Chondrocyte (in vitro differentiated cells): ENCODE measurements at regions not wholly inside any gene's neighbourhood (a gene's known extent, or its start where the extent isn't known, plus 50 kb on each side); places are given as distances from the start of the nearest gene placed in this dataset.

Source experiments
- DNase-seq: peaks from one replicate; pipeline ENCODE4 v3.0.0; 2021; ENCODE audit warnings: mixed read lengths, low spot score
- H3K27ac Mint-ChIP-seq: one replicate; pipeline ENCODE4 v1.8.0; 2021; ENCODE audit warnings: mild to moderate bottlenecking, moderate library complexity, mixed read lengths; ENCODE audit not compliant: unreplicated experiment
- H3K27me3 Mint-ChIP-seq: 2 replicates; pipeline ENCODE4 v1.8.0; 2021; ENCODE audit warnings: low read depth, mixed read lengths
- H3K36me3 Mint-ChIP-seq: 2 replicates; pipeline ENCODE4 v1.8.0; 2021; ENCODE audit warnings: low read depth, mixed read lengths
- H3K4me1 Mint-ChIP-seq: 2 replicates; pipeline ENCODE4 v1.8.0; 2021; ENCODE audit warnings: low read depth, mild to moderate bottlenecking, mixed read lengths
- H3K4me3 Mint-ChIP-seq: one replicate; pipeline ENCODE4 v1.8.0; 2021; ENCODE audit warnings: mild to moderate bottlenecking, moderate library complexity, mixed read lengths; ENCODE audit not compliant: unreplicated experiment
- H3K9me3 Mint-ChIP-seq: 2 replicates; pipeline ENCODE4 v1.8.0; 2021; ENCODE audit warnings: low read depth, mixed read lengths
- CTCF ChIP-seq: fragments of 200-600 bp; sonication (generic); IDR thresholded peaks from 2 replicates; pipeline ENCODE4 v1.5.0; 2021; ENCODE audit warnings: antibody characterized with exemption, mild to moderate bottlenecking, moderate library complexity

GRCh38 chr5:107313921-107314320 lies 356.8 kb downstream of the EFNA5 start:
- TF ChIP-seq CTCF = no peak
- no peaks in the 10 kb centered on the region for H3K4me1 Mint-ChIP-seq
- H3K36me3 Mint-ChIP-seq = peaks cover 2% of the 10 kb centered on the region
- no peaks in the 10 kb centered on the region for H3K27me3 Mint-ChIP-seq
- H3K27ac Mint-ChIP-seq = no peak overlapping the region
- no peak for DNase-seq
- H3K9me3 Mint-ChIP-seq = peaks cover 9% of the 10 kb centered on the region
- H3K4me3 Mint-ChIP-seq = no peak overlapping the region

GRCh38 chr5:107313098-107313497 lies 357.6 kb downstream of the EFNA5 start:
- Mint-ChIP-seq H3K27ac (no peak overlapping the region), H3K9me3 (peaks cover 10% of the 10 kb centered on the region), H3K4me3 (no peak overlapping the region)

GRCh38 chr5:107310181-107310580 lies 360.6 kb downstream of the EFNA5 start:
- no peak overlapping the region for H3K27ac Mint-ChIP-seq
- no peak for DNase-seq

More at GRCh38 chr5:107313098-107313497, 357.6 kb downstream of the EFNA5 start:
- TF ChIP-seq CTCF = no peak
- no peaks in the 10 kb centered on the region for H3K4me1 Mint-ChIP-seq
- DNase-seq = no peak
- H3K36me3 Mint-ChIP-seq = peaks cover 2% of the 10 kb centered on the region
- no peaks in the 10 kb centered on the region for H3K27me3 Mint-ChIP-seq

GRCh38 chr5:107306594-107306993 lies 364.1 kb downstream of the EFNA5 start:
- Mint-ChIP-seq H3K36me3 (peaks cover 2% of the 10 kb centered on the region), H3K4me3 (no peak overlapping the region), H3K27ac (no peak overlapping the region), H3K9me3 (peaks cover 7% of the 10 kb centered on the region), H3K4me1 (peaks cover 3% of the 10 kb centered on the region), H3K27me3 (no peaks in the 10 kb centered on the region)
- TF ChIP-seq CTCF = no peak
- DNase-seq = no peak

More at GRCh38 chr5:107310181-107310580, 360.6 kb downstream of the EFNA5 start:
- no peak for TF ChIP-seq CTCF
- Mint-ChIP-seq H3K4me3 (no peak overlapping the region), H3K27me3 (no peaks in the 10 kb centered on the region), H3K4me1 (no peaks in the 10 kb centered on the region), H3K9me3 (peaks cover 10% of the 10 kb centered on the region), H3K36me3 (peaks cover 2% of the 10 kb centered on the region)

GRCh38 chr5:107306002-107306401 lies 364.7 kb downstream of the EFNA5 start:
- Mint-ChIP-seq H3K4me3 (no peak overlapping the region), H3K27me3 (no peaks in the 10 kb centered on the region), H3K4me1 (peaks cover 3% of the 10 kb centered on the region), H3K36me3 (peaks cover 2% of the 10 kb centered on the region), H3K27ac (no peak overlapping the region), H3K9me3 (peaks cover 7% of the 10 kb centered on the region)
- DNase-seq = no peak
- TF ChIP-seq CTCF = no peak
